ENCODE measurements at regions not wholly inside any gene's neighbourhood (a gene's known extent, or its start where the extent isn't known, plus 50 kb on each side); places are given as distances from the start of the nearest gene placed in this dataset.
"Not testable (repeated sequence)": the region's sequence is repeated elsewhere in the genome, so short reads cannot be mapped to it uniquely, and the experiment has no call there.

GRCh38 chr2:223182356-223182755 is 130.4 kb downstream of the KCNE4 start:
- no peak for DNase-seq

- DNase-seq: no peak
Measured at GRCh38 chr2:223185638-223186037, 133.6 kb downstream of the KCNE4 start.

GRCh38 chr2:223187256-223187655 is 135.3 kb downstream of the KCNE4 start:
- DNase-seq: no peak

- DNase-seq: not testable (repeated sequence)
Measured at GRCh38 chr2:223190561-223191206, 138.7 kb downstream of the KCNE4 start.

GRCh38 chr2:223196331-223196730 is 144.3 kb downstream of the KCNE4 start:
- no peak for DNase-seq

GRCh38 chr2:223197046-223197445 is 145.1 kb downstream of the KCNE4 start:
- peak; percentile 76 for DNase-seq

GRCh38 chr2:223199531-223200515 is 147.8 kb downstream of the KCNE4 start:
- no peak for DNase-seq

- no peak for DNase-seq
Measured at GRCh38 chr2:223203971-223204929, 152.3 kb downstream of the KCNE4 start.

GRCh38 chr2:223210489-223210888 is 158.5 kb downstream of the KCNE4 start:
- no peak for DNase-seq

- DNase-seq: no peak
Measured at GRCh38 chr2:223214394-223215253, 162.6 kb downstream of the KCNE4 start.

- no peak for DNase-seq
Measured at GRCh38 chr2:223215254-223215516, 163.2 kb downstream of the KCNE4 start.

GRCh38 chr2:223217373-223217772 is 165.4 kb downstream of the KCNE4 start:
- DNase-seq: no peak

- DNase-seq: no peak
Measured at GRCh38 chr2:223218587-223219178, 166.7 kb downstream of the KCNE4 start.

- DNase-seq: no peak
Measured at GRCh38 chr2:223219872-223220657, 168.1 kb downstream of the KCNE4 start.

GRCh38 chr2:223220658-223220925 is 168.6 kb downstream of the KCNE4 start:
- no peak for DNase-seq

GRCh38 chr2:223221139-223221835 is 169.3 kb downstream of the KCNE4 start:
- DNase-seq: no peak

GRCh38 chr2:223222397-223222796 is 170.4 kb downstream of the KCNE4 start:
- no peak for DNase-seq

GRCh38 chr2:223223156-223223555 is 171.2 kb downstream of the KCNE4 start:
- no peak for DNase-seq

- DNase-seq: no peak
Measured at GRCh38 chr2:223225266-223225665, 173.3 kb downstream of the KCNE4 start.

- DNase-seq: no peak
Measured at GRCh38 chr2:223226264-223226663, 174.3 kb downstream of the KCNE4 start.

- DNase-seq: no peak
Measured at GRCh38 chr2:223227338-223227737, 175.3 kb downstream of the KCNE4 start.
